Hematopoietic multipotent progenitor cell treated with erythropoietin and hydrocortisone succinate and interleukin-3 and kit ligand, for 17 days (in vitro differentiated cells): ENCODE measurements at regions not wholly inside any gene's neighbourhood (a gene's known extent, or its start where the extent isn't known, plus 50 kb on each side); places are given as distances from the start of the nearest gene placed in this dataset.

Experiments used
- DNase-seq: peaks from one replicate; pipeline ENCODE4 v3.0.0-alpha.2; 2015; ENCODE audit warnings: low spot score

- DNase-seq = no peak
Observed at GRCh38 chr12:107525063-107525718, 160.4 kb upstream of the PWP1 start.

GRCh38 chr12:107525719-107526554 is 159.7 kb upstream of the PWP1 start:
- no peak for DNase-seq

GRCh38 chr12:107526555-107527180 is 158.9 kb upstream of the PWP1 start:
- no peak for DNase-seq

GRCh38 chr12:107528731-107529365 is 156.8 kb upstream of the PWP1 start:
- no peak for DNase-seq

- no peak for DNase-seq
Observed at GRCh38 chr12:107529991-107530390, 155.6 kb upstream of the PWP1 start.

- no peak for DNase-seq
Observed at GRCh38 chr12:107530701-107531100, 154.9 kb upstream of the PWP1 start.

- DNase-seq = no peak
Observed at GRCh38 chr12:107533218-107533617, 152.4 kb upstream of the PWP1 start.

GRCh38 chr12:107536613-107537012 is 149.0 kb upstream of the PWP1 start:
- no peak for DNase-seq

GRCh38 chr12:107537464-107538119 is 148.0 kb upstream of the PWP1 start:
- DNase-seq = no peak

- DNase-seq = no peak
Observed at GRCh38 chr12:107539196-107539939, 146.2 kb upstream of the PWP1 start.

- no peak for DNase-seq
Observed at GRCh38 chr12:107541001-107541705, 144.4 kb upstream of the PWP1 start.

- no peak for DNase-seq
Observed at GRCh38 chr12:107543416-107543815, 142.2 kb upstream of the PWP1 start.

- no peak for DNase-seq
Observed at GRCh38 chr12:107543841-107544240, 141.8 kb upstream of the PWP1 start.

- no peak for DNase-seq
Observed at GRCh38 chr12:107544937-107545336, 140.7 kb upstream of the PWP1 start.

- DNase-seq = no peak
Observed at GRCh38 chr12:107545737-107546353, 139.8 kb upstream of the PWP1 start.

GRCh38 chr12:107547389-107547788 is 138.2 kb upstream of the PWP1 start:
- DNase-seq = no peak

- DNase-seq = no peak
Observed at GRCh38 chr12:107549651-107550480, 135.7 kb upstream of the PWP1 start.

- no peak for DNase-seq
Observed at GRCh38 chr12:107551434-107551833, 134.2 kb upstream of the PWP1 start.

GRCh38 chr12:107552263-107552662 is 133.3 kb upstream of the PWP1 start:
- DNase-seq = no peak
